ENCODE measurements at regions not wholly inside any gene's neighbourhood (a gene's known extent, or its start where the extent isn't known, plus 50 kb on each side); places are given as distances from the start of the nearest gene placed in this dataset.

DNA sequence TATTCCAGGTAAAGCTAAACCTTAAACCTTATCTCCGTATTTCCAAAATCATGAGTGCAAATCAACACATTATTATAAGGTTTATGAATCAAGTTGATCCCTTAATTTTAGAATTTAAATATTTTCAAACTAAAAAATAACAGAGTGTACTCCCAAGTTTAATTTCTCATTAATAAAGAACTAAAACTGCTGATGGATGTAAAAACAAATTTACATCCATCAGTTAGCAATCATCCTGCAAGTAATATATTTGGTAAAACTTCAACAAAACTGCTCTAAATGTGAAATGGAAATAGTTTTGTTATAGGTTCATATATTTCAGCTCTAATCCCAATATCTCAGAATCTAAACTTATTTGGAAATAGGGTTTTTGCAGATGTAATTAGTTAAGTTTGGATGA, 71.3 kb upstream of the ZNF804B start:
- H3F3A ChIP-seq (replicated peaks; ENCODE audit: low read depth), result no peaks in the 10 kb centered on the region
- ATAC-seq (no peak), DNase-seq (ENCODE audit: low spot score) (no peak)
- peaks cover 7% of the 10 kb centered on the region; the same call in 2 of the 3 replicates for H3K4me1 Mint-ChIP-seq
- H3K27me3 ChIP-seq (ENCODE audit: insufficient read depth), result no peaks in the 10 kb centered on the region
- no peak overlapping the region for H3K4me3 ChIP-seq
- H3K79me2 ChIP-seq (replicated peaks; ENCODE audit: insufficient read depth), result no peaks in the 10 kb centered on the region
- H3K4me1 ChIP-seq (ENCODE audit: insufficient read depth), result peaks cover 7% of the 10 kb centered on the region; the same call in 1 of the 2 replicates
- no peak overlapping the region for H3K4me3 Mint-ChIP-seq
- TF ChIP-seq REST (IDR thresholded peaks at IDR 0.05; ENCODE audit: unreplicated experiment), result no peak
- no peak for TF ChIP-seq JUNB (IDR thresholded peaks at IDR 0.05; ENCODE audit: unreplicated experiment)
- no peak for TF ChIP-seq POLR2AphosphoS5 (IDR thresholded peaks at IDR 0.05; ENCODE audit: low read depth)
- TF ChIP-seq, protein P1, sequence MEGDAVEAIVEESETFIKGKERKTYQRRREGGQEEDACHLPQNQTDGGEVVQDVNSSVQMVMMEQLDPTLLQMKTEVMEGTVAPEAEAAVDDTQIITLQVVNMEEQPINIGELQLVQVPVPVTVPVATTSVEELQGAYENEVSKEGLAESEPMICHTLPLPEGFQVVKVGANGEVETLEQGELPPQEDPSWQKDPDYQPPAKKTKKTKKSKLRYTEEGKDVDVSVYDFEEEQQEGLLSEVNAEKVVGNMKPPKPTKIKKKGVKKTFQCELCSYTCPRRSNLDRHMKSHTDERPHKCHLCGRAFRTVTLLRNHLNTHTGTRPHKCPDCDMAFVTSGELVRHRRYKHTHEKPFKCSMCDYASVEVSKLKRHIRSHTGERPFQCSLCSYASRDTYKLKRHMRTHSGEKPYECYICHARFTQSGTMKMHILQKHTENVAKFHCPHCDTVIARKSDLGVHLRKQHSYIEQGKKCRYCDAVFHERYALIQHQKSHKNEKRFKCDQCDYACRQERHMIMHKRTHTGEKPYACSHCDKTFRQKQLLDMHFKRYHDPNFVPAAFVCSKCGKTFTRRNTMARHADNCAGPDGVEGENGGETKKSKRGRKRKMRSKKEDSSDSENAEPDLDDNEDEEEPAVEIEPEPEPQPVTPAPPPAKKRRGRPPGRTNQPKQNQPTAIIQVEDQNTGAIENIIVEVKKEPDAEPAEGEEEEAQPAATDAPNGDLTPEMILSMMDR (conservative IDR thresholded peaks at IDR 0.05; ENCODE audit: low read depth in 2 of 2), result no peak
- TF ChIP-seq ZNF114 (CRISPR knock-in tag; IDR thresholded peaks at IDR 0.05), result no peak
- TF ChIP-seq, protein P2, sequence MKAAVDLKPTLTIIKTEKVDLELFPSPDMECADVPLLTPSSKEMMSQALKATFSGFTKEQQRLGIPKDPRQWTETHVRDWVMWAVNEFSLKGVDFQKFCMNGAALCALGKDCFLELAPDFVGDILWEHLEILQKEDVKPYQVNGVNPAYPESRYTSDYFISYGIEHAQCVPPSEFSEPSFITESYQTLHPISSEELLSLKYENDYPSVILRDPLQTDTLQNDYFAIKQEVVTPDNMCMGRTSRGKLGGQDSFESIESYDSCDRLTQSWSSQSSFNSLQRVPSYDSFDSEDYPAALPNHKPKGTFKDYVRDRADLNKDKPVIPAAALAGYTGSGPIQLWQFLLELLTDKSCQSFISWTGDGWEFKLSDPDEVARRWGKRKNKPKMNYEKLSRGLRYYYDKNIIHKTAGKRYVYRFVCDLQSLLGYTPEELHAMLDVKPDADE (IDR thresholded peaks at IDR 0.05), result no peak
- TF ChIP-seq ZNF331 (CRISPR knock-in tag; IDR thresholded peaks at IDR 0.05; ENCODE audit: low read depth), result no peak
- TF ChIP-seq EZH2phosphoT487 (IDR thresholded peaks at IDR 0.05; ENCODE audit: unreplicated experiment), result no peak
- no peak for TF ChIP-seq STAT1 (IDR thresholded peaks at IDR 0.05; ENCODE audit: unreplicated experiment)
- TF ChIP-seq, protein P3, sequence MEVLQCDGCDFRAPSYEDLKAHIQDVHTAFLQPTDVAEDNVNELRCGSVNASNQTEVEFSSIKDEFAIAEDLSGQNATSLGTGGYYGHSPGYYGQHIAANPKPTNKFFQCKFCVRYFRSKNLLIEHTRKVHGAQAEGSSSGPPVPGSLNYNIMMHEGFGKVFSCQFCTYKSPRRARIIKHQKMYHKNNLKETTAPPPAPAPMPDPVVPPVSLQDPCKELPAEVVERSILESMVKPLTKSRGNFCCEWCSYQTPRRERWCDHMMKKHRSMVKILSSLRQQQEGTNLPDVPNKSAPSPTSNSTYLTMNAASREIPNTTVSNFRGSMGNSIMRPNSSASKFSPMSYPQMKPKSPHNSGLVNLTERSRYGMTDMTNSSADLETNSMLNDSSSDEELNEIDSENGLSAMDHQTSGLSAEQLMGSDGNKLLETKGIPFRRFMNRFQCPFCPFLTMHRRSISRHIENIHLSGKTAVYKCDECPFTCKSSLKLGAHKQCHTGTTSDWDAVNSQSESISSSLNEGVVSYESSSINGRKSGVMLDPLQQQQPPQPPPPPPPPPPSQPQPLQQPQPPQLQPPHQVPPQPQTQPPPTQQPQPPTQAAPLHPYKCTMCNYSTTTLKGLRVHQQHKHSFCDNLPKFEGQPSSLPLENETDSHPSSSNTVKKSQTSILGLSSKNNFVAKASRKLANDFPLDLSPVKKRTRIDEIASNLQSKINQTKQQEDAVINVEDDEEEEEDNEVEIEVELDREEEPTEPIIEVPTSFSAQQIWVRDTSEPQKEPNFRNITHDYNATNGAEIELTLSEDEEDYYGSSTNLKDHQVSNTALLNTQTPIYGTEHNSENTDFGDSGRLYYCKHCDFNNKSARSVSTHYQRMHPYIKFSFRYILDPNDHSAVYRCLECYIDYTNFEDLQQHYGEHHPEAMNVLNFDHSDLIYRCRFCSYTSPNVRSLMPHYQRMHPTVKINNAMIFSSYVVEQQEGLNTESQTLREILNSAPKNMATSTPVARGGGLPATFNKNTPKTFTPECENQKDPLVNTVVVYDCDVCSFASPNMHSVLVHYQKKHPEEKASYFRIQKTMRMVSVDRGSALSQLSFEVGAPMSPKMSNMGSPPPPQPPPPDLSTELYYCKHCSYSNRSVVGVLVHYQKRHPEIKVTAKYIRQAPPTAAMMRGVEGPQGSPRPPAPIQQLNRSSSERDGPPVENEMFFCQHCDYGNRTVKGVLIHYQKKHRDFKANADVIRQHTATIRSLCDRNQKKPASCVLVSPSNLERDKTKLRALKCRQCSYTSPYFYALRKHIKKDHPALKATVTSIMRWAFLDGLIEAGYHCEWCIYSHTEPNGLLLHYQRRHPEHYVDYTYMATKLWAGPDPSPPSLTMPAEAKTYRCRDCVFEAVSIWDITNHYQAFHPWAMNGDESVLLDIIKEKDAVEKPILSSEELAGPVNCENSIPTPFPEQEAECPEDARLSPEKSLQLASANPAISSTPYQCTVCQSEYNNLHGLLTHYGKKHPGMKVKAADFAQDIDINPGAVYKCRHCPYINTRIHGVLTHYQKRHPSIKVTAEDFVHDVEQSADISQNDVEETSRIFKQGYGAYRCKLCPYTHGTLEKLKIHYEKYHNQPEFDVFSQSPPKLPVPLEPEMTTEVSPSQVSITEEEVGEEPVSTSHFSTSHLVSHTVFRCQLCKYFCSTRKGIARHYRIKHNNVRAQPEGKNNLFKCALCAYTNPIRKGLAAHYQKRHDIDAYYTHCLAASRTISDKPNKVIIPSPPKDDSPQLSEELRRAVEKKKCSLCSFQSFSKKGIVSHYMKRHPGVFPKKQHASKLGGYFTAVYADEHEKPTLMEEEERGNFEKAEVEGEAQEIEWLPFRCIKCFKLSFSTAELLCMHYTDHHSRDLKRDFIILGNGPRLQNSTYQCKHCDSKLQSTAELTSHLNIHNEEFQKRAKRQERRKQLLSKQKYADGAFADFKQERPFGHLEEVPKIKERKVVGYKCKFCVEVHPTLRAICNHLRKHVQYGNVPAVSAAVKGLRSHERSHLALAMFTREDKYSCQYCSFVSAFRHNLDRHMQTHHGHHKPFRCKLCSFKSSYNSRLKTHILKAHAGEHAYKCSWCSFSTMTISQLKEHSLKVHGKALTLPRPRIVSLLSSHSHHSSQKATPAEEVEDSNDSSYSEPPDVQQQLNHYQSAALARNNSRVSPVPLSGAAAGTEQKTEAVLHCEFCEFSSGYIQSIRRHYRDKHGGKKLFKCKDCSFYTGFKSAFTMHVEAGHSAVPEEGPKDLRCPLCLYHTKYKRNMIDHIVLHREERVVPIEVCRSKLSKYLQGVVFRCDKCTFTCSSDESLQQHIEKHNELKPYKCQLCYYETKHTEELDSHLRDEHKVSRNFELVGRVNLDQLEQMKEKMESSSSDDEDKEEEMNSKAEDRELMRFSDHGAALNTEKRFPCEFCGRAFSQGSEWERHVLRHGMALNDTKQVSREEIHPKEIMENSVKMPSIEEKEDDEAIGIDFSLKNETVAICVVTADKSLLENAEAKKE (CRISPR knock-in tag; IDR thresholded peaks at IDR 0.05), result no peak
- TF ChIP-seq NANOG (IDR thresholded peaks at IDR 0.05; ENCODE audit: borderline replicate concordance), result no peak
- TF ChIP-seq EZH2 (IDR thresholded peaks at IDR 0.05; ENCODE audit: low read depth, unreplicated experiment), result no peak
- no peak for TF ChIP-seq CREB1 (CRISPR knock-in tag; IDR thresholded peaks at IDR 0.05; ENCODE audit: low read depth)
- no peak overlapping the region for H2AFZ ChIP-seq
- no peaks in the 10 kb centered on the region for H3K9me3 Mint-ChIP-seq
- 0 out of 2 replicates have a peak, but pooled peaks cover 3% of the 10 kb centered on the region for H3K9me2 ChIP-seq (ENCODE audit: insufficient read depth)
- peaks cover 5% of the 10 kb centered on the region for H3K27me3 Mint-ChIP-seq (ENCODE audit: insufficient read depth, low read depth, poor library complexity)
- no peak overlapping the region for H3K27ac ChIP-seq (ENCODE audit: low read depth)
- no peaks in the 10 kb centered on the region for H3K36me3 Mint-ChIP-seq (ENCODE audit: low read depth)
- no peak overlapping the region for H3K27ac Mint-ChIP-seq
- no peak overlapping the region for H3K4me2 ChIP-seq
- no peaks in the 10 kb centered on the region for H3K36me3 ChIP-seq (ENCODE audit: insufficient read depth)
- no peaks in the 10 kb centered on the region for H4K20me1 ChIP-seq (replicated peaks; ENCODE audit: insufficient read depth)
